HS-5 (cell line): ENCODE measurements at regions not wholly inside any gene's neighbourhood (a gene's known extent, or its start where the extent isn't known, plus 50 kb on each side); places are given as distances from the start of the nearest gene placed in this dataset.

Experiments
- DNase-seq: peaks from one replicate; pipeline ENCODE4 v3.0.0-alpha.2; 2012; ENCODE audit warnings: low read depth

DNA sequence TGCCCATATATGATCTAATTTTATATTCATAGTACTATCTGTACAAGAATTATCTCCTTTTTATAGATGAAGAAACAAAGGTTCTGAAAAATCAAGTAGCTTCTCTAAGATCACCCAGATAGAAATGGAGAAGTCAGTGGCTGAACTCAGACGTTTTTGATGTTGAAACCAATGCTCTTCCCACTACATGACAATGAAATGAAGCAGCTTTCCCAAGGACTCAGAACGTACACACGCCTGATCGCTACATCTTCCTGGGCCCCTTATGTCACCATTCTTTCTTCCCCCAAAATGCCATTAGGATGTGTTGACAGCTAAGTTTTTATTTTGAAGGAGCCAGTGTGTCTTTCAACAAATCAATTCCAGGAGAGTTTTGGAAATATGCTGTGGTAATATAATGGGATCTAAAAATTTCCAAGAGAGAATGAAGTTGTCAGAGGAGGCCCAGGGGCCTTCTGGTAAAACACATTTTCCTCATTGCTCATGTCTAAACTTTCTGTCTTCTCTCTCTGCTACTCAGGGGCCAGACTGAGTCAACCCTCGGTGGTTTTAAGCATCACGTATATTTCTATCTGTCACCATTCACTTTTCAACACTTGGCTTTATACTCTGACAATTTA is 98.1 kb upstream of the COL21A1 start:
- DNase-seq: no peak

DNA sequence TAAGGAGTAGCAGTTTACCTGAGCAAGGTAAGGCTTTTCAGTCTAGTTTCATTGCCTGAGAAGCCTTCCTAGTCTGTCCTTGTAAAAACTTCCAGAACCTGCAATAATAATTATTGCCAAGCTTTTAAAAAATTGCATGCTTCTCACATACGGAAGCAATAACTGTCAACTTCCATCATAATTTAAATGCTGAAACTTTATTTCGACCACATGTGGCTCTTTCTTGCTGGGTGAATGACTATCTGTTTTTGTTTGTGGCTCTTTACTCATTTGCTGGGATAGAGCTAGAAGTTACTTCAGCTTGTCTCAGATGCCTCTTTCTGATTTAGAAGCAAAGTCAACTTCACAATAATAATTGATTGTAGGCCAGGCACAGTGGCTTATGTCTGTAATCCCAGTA is 95.9 kb upstream of the COL21A1 start:
- DNase-seq: no peak

DNA sequence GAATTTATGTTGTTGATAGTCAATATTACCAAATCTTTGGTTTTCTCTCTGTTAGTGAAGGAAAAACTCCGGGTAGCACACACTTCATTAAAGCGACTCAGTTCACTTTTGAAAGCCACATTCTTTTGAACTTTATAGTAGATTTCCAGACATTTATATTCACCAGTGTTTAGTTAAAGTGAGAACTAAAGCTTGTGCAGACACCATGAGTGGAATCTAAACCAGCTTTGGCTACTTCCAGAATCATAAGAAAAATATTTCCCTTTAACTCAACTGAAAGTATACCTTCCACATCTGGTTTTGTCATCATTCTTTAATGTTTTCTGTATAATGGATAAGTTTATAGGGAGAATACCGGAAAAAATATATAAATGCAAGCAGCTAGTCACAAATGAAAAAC is 92.1 kb upstream of the COL21A1 start:
- DNase-seq: no peak

DNA sequence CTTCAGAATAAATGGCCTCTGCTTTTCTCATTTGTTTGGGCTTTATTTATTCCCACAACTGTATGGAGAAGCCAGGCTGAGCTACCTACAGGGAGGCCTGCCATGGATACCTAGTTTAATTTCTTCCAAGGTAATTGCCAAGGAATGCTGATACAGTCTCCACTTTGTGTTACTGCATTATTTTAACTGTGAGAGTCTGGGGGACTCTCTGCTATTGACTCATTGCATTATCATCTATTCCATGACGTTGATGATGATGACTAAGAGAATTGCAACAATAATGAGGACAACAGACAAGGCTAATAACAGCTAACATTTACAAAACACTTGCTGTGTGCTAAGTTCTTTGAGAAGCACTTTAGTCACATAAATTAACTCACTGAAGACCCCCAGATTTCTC is 88.3 kb upstream of the COL21A1 start:
- DNase-seq: peak; percentile 85

DNA sequence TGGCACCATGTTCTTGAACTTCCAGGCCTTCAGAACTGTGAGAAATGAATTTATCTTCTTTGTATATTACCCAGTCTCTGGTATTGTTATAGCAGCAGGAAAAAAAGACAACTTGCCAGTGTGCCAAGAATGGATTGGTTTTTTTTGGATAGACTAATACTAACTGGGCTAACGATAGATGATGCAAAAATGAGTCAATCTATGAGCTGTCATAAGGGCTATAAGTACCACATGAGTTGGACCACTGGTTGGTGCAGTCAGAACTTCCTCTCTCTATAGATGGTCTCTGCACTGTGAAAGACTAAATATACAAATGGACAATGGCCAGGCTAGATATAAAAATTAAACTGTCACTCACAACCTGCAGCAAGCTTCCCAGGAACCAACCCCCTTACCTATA is 87.6 kb upstream of the COL21A1 start:
- DNase-seq: peak; percentile 78

DNA sequence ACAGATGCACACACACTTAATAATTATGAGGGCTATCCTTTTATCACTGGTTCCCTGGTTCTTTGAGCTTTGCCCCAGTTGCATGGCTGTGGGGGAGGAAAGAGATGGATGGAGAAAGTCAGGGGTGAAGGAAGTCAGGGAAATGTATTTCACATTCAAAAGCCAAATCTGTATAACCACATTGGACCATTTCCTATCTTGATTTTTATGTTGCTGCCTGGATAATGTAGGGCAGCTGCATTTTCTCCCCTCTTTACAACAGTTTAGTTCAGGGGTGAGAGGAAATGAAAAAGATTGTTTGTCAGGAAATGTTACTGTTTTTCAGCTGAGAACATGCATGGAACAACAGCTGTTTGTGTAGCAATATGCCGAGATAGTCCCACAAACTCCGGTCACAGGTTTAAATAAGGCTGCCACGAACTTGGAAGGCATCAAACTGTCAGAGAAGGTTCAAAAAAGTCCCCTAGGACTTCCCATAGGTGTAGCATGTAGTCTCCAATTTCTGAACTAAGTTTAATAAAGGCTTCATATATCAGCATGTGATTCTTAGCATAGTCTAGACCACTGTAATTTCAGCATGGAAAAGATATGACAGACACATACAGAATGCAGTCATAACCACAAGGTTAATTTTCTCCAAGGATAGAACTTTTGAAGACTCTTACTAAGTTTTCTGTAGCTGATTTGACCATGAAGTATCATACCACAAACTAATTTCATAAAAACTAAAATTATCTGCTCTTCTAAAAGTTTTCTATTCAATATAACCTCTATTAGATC is 82.1 kb upstream of the COL21A1 start:
- DNase-seq: peak; percentile 1

DNA sequence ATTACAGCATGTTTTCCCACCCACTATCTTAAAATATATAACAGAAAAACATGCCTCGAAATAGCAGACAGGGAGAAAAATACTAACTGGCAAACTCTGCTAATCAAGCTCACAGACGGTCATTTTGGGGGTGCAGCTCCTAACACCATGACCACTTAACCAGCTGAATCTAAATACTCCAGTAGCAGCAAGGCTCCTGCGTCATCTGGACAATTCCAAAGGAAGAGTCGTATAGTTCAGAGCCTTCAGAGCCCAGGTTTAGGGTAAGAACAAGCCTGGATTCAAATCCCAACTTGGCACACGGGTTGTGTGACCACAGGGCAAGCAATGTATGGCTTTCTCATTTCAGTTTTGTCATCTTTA is 81.3 kb upstream of the COL21A1 start:
- DNase-seq: no peak

DNA sequence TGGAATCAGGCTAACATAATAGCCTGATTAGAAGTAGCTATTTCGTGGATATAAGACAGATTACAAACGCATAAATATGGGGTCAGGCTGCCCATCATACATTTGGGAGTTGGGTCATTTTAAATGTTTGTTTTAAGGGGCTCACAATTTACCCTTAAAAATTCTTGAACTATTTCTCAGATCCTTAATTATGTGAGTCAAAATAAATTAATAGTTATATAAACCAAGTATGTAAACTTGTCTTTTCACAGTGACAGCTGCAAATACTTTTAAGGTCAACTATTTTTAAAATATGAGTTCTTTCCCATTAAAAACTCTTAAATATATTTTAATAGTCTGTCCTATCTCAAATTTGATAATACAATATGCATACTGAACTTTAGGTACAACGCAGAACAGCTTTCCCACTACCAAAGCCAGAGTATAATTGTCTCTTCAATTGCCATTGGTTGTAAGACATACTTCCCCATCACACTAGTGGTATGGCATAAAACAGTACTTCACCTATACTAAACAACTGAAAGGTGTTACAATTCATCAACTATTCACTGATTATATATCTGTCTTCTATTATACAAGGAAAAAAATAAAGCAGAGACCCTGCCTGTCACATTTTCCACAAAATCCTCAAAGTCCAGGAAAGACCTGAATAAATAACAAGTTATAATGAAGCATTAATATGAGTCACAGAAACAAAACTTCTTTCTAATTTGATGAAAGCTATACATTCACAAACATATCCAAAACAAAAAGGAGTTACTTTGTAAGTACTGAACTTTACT is 80.8 kb upstream of the COL21A1 start:
- no peak for DNase-seq

DNA sequence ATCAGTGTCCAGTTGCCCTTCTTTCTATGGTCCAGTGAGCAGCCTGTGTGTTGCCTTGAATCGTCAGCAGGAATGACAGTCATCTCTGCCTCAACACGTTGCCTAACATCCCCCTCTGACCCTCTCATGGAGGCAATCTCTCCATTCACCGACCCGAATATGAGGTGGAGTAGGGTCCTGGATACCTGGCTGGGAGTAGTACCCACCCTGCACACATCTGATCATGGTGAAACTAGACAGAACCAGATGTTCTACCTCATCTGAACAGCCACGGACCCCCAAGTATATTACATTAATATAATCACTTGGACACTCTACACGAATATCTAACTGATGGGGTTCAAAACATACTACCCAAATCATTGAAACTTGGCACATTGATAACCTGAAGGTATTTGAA is 77.0 kb upstream of the COL21A1 start:
- DNase-seq: no peak

DNA sequence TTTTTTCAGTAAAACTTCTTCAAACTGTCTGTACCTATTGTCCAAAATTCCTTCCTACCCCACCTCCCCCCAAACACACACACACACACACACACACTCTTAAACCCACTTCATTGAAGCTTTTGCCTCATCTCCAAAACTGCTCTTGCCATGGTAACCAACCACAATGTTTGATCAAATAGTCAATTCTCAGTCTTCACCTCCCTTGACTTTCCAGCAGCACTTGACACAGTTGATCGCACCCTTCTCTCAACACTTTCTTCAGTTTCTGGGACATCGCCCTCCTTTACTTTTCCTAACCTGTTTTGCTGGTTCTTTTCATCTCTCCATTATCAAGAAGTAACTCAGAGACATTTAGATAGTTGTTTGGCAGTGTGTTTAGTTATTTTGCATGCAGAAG is 71.5 kb upstream of the COL21A1 start:
- no peak for DNase-seq

DNA sequence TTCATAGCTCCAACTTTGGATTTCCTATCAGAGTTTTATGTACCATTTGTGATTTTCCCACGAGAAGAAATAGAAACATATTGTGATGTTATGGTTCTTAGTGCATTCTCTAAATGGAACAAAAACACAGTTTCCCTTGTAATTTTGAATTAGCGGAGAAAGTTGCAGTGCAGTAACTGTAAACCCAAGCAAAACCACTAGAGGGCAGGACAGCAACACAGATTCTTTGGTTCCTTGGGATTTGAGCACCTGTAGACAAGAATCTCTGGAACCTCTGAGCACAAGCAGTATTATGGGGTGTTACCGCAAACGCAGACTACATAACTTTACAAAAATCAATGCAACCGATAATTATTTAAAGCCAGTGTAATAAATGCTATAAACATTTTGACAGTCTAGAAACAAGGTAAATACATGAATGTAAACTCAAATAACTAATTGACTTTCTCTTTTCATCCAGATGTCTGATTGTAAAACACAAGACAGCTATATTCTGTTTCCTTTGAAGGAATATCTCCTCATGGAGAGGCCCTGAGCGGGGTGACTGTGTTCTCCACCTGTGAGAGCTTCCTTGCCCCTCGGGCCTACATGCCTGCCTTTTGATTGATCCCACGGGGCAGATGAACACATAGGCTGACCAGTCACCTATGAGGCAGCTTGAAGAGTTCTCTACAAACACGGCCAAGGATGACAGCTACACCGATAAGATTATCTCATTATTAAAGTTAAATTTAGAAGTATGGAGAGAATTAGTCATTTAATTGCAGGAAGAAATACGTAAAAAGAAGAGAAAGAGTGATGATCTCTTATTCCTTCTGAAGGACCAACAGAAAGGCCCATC is 67.5 kb upstream of the COL21A1 start:
- no peak for DNase-seq

DNA sequence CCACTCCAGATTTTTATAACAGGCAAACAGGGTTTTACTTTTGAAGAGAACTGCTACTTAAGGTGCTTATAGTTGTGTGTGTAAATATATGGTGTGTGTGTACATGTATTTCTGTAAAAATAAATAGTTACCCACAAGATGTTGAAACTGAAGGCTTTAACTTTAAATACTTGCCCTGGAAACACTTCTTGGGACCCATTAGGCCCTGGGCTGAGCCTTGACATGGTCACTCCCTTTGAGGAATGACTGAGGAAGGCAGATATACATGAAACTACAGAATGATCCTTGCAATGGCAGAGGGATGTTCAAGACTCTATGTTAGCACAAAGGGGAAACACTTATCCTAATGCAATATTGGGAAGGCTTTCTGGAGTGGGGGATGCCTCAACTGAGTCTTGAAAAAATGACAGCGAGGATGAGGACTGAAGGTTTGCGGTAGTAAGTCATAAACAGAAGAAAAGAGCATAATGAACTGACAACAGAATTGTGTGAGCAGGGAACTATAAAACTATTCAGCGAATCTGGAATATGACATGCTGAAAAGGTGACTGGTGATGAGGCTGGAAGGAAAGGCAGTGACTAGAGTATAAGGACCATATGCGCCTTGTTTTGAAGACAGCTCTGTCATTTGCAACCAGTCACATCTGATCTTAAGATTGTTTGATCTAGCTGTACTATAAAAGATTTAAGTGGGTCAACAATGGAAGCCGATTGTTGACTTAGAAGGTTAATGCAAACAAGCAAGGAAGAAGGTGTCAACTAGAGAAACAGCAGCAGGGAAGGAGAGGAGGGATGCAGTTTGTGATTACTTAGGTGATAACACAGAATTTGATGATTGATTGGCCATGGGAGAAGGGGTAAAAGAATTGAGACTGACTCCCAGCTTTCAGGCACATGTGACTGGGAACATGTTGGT is 64.4 kb upstream of the COL21A1 start:
- no peak for DNase-seq

DNA sequence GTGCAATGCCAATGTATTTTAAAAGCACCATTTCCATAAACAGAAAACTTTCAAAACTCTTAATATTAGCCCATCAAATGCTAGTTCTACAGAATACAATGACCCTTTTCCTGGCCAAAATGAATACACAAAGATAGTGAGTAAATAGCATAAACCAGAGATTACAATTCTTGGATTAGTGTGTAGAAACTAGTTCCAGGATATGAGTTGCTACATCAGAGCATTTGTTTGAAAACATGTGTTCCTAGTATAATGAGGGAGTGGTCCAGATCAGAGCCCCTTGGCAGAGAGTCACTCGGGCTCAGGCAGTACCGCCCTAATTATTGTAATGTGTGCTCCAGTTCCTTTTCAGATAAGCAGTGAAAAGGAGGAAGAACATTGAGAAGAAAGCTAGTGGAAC is 63.7 kb upstream of the COL21A1 start:
- DNase-seq: no peak

DNA sequence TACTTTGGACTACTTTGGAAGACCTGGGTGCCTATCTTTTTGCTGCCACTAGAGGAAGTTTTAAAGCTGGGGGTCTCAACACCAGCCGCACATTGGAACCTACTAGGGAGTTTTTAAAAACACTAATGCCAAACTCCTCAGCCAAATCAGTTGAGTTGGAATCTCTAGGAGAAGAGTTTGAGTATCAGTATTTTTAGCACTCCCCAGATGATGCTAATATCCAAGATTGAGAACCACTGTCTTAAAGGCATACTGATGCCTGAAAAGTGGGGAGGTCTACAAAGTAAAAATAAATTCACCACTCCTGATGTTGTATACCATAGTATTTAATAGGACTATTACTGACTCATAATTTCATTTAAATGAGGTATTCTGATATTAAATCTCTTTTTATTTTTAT is 62.9 kb upstream of the COL21A1 start:
- no peak for DNase-seq

DNA sequence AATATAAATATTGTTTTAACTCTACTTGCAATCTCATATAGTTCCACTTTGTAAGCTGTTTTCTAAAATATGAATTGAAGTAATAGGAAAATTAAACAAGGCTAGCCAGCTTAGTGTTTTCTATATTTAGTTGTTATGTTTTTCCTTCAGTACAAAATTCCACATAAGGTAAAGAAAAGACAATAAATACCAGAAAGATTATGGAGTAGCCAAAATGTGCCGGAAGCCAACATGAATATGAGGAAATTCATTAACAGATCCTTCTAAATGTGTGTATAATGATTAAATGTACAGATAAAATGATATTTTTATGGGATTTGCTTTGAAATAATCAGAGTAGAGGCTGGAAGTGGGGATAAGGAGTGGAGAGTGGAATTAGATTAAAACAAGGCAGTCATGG is 52.5 kb upstream of the COL21A1 start:
- no peak for DNase-seq

DNA sequence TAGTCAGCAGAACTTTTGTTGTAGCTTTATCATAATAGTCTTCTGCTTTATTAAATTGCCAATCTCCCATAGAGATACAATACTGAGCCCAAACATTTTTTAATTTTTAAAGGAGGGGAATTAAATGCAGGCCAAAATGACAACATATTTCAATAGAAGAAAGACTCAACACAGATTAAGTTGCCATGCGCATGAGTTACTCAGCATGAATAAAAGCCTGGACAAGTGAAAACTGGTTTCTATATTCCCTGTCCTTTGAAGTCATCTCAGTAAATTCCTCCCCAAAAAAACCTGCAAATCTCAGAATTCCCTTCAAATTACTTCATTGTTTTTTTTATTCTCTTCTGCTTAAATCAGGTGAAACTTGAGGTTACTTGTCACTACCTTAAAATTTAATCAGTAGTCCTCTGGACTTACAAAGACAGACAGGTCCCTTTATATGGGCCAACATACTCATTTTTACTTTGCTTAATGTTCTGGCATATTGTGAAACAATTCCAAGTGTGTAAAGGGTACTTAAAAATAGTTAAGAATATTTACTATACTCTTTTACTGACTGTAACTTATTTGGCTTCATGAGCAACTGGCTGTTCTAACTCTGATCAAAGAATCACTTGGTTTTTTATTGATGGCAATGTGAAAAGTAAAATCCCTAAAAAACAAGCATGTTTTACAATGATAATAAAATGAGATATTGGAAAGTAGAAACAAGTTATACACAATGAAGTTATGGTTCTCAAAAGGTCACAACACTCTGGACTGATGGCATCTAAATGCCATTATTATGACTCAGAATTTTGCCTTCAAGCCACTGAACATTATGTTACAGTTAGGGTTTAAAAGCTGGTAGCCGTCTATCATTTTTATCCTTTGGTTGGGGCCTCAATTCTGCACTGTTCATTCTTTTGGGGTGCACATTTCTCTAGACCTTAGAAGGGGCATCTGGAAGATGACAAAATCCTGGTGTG is 49.9 kb upstream of the COL21A1 start:
- DNase-seq: no peak
